ENCODE measurements at regions not wholly inside any gene's neighbourhood (a gene's known extent, or its start where the extent isn't known, plus 50 kb on each side); places are given as distances from the start of the nearest gene placed in this dataset.

- no peak overlapping the region for H3K27ac ChIP-seq (ENCODE audit: low read depth, low read length)
- no peak overlapping the region for H2AFZ ChIP-seq (ENCODE audit: low read length)
Observed at GRCh38 chr12:127595506-127595905, 671.5 kb upstream of the TMEM132C start.

GRCh38 chr12:127596891-127597290 lies 670.1 kb upstream of the TMEM132C start:
- H3K4me3 ChIP-seq (ENCODE audit: insufficient read depth, low read length), result no peak overlapping the region
- no peaks in the 10 kb centered on the region for H4K20me1 ChIP-seq (ENCODE audit: insufficient read depth, low read length)
- DNase-seq (ENCODE audit: insufficient read length, low spot score, missing footprints), result no peak
- H2AFZ ChIP-seq (ENCODE audit: low read length), result no peak overlapping the region
- H3K27me3 ChIP-seq (ENCODE audit: insufficient read depth, low read length), result no peaks in the 10 kb centered on the region
- no peak for TF ChIP-seq CTCF (IDR thresholded peaks at IDR 0.05; ENCODE audit: extremely low read depth, low read depth, low read length)
- peaks cover 6% of the 10 kb centered on the region for H3K4me1 ChIP-seq (ENCODE audit: insufficient read depth, low read length)
- no peak overlapping the region for H3K4me2 ChIP-seq (ENCODE audit: insufficient read depth, low read length)
- H3K9me3 ChIP-seq (ENCODE audit: low read depth, low read length), result no peaks in the 10 kb centered on the region
- no peaks in the 10 kb centered on the region for H3K79me2 ChIP-seq (ENCODE audit: insufficient read depth, low read length)
- H3K36me3 ChIP-seq (ENCODE audit: insufficient read depth, low read length), result no peaks in the 10 kb centered on the region
- H3K27ac ChIP-seq (ENCODE audit: low read depth, low read length), result no peak overlapping the region

More at GRCh38 chr12:127595506-127595905, 671.5 kb upstream of the TMEM132C start:
- H3K79me2 ChIP-seq (ENCODE audit: insufficient read depth, low read length), result no peaks in the 10 kb centered on the region
- no peak overlapping the region for H3K4me3 ChIP-seq (ENCODE audit: insufficient read depth, low read length)
- H3K27me3 ChIP-seq (ENCODE audit: insufficient read depth, low read length), result no peaks in the 10 kb centered on the region
- H4K20me1 ChIP-seq (ENCODE audit: insufficient read depth, low read length), result no peaks in the 10 kb centered on the region
- no peaks in the 10 kb centered on the region for H3K9me3 ChIP-seq (ENCODE audit: low read depth, low read length)
- H3K4me1 ChIP-seq (ENCODE audit: insufficient read depth, low read length), result peaks cover 6% of the 10 kb centered on the region
- H3K4me2 ChIP-seq (ENCODE audit: insufficient read depth, low read length), result no peak overlapping the region
- no peak for DNase-seq (ENCODE audit: insufficient read length, low spot score, missing footprints)
- TF ChIP-seq CTCF (IDR thresholded peaks at IDR 0.05; ENCODE audit: extremely low read depth, low read depth, low read length), result no peak
- H3K36me3 ChIP-seq (ENCODE audit: insufficient read depth, low read length), result no peaks in the 10 kb centered on the region

GRCh38 chr12:127599436-127599835 lies 667.5 kb upstream of the TMEM132C start:
- no peak for TF ChIP-seq CTCF (IDR thresholded peaks at IDR 0.05; ENCODE audit: extremely low read depth, low read depth, low read length)
- H3K36me3 ChIP-seq (ENCODE audit: insufficient read depth, low read length), result no peaks in the 10 kb centered on the region
- no peaks in the 10 kb centered on the region for H3K9me3 ChIP-seq (ENCODE audit: low read depth, low read length)
- H2AFZ ChIP-seq (ENCODE audit: low read length), result no peak overlapping the region
- H3K79me2 ChIP-seq (ENCODE audit: insufficient read depth, low read length), result no peaks in the 10 kb centered on the region
- H3K27me3 ChIP-seq (ENCODE audit: insufficient read depth, low read length), result no peaks in the 10 kb centered on the region
- no peak for DNase-seq (ENCODE audit: insufficient read length, low spot score, missing footprints)
- peaks cover 6% of the 10 kb centered on the region for H3K4me1 ChIP-seq (ENCODE audit: insufficient read depth, low read length)
- no peak overlapping the region for H3K4me2 ChIP-seq (ENCODE audit: insufficient read depth, low read length)
- no peak overlapping the region for H3K27ac ChIP-seq (ENCODE audit: low read depth, low read length)
- no peaks in the 10 kb centered on the region for H4K20me1 ChIP-seq (ENCODE audit: insufficient read depth, low read length)
- no peak overlapping the region for H3K4me3 ChIP-seq (ENCODE audit: insufficient read depth, low read length)

- Histone ChIP-seq H3K36me3 (ENCODE audit: insufficient read depth, low read length) (no peaks in the 10 kb centered on the region), H3K79me2 (ENCODE audit: insufficient read depth, low read length) (no peaks in the 10 kb centered on the region), H3K9me3 (ENCODE audit: low read depth, low read length) (no peaks in the 10 kb centered on the region), H2AFZ (ENCODE audit: low read length) (no peak overlapping the region), H3K4me2 (ENCODE audit: insufficient read depth, low read length) (no peak overlapping the region), H4K20me1 (ENCODE audit: insufficient read depth, low read length) (no peaks in the 10 kb centered on the region), H3K27ac (ENCODE audit: low read depth, low read length) (no peak overlapping the region), H3K4me3 (ENCODE audit: insufficient read depth, low read length) (no peak overlapping the region), H3K4me1 (ENCODE audit: insufficient read depth, low read length) (peaks cover 6% of the 10 kb centered on the region), H3K27me3 (ENCODE audit: insufficient read depth, low read length) (no peaks in the 10 kb centered on the region)
- peak; percentile 12 for TF ChIP-seq CTCF (IDR thresholded peaks at IDR 0.05; ENCODE audit: extremely low read depth, low read depth, low read length)
- no peak for DNase-seq (ENCODE audit: insufficient read length, low spot score, missing footprints)
Observed at GRCh38 chr12:127600211-127600610, 666.8 kb upstream of the TMEM132C start.
